Ovary (tissue), 7 donors: ENCODE measurements at regions not wholly inside any gene's neighbourhood (a gene's known extent, or its start where the extent isn't known, plus 50 kb on each side); places are given as distances from the start of the nearest gene placed in this dataset.

ENCODE experiments used
- DNase-seq, 5 donors: peaks; one replicate each; pipeline ENCODE4 v3.0.0-alpha.2; 2019 to 2020
- H3K27ac ChIP-seq, 2 donors: fragments of 200-600 bp; one replicate each; pipeline versions ENCODE4 v1.5.1 to v1.8.0; 2019 to 2022
- H3K27me3 ChIP-seq: fragments of 200-600 bp; one replicate; pipeline ENCODE4 v1.8.0; 2022
- H3K36me3 ChIP-seq: fragments of 200-600 bp; sonication (generic); one replicate; pipeline ENCODE4 v1.5.1; 2019
- H3K4me1 ChIP-seq: one replicate; pipeline ENCODE4 v1.8.1; 2013; ENCODE audit warnings: mild to moderate bottlenecking, moderate library complexity; ENCODE audit not compliant: insufficient read depth
- H3K4me3 ChIP-seq: fragments of 200-600 bp; sonication (generic); one replicate; pipeline ENCODE4 v1.5.1; 2017
- H3K9me3 ChIP-seq, 2 donors: fragments of 200-600 bp in 1 of 2; sonication (generic) in 1 of 2; one replicate each; pipeline versions ENCODE4 v1.5.1 to v1.8.1; 2013 to 2019; ENCODE audit warnings: mild to moderate bottlenecking in 1 of 2, moderate library complexity in 1 of 2
- EP300 ChIP-seq: sonication (generic); formaldehyde crosslinking; IDR thresholded peaks from one replicate; pipeline ENCODE4 v1.6.1; 2017; ENCODE audit warnings: antibody characterized with exemption
- POLR2A ChIP-seq: fragments of 450-650 bp; IDR thresholded peaks from one replicate; pipeline ENCODE4 v1.6.1; 2017; ENCODE audit warnings: antibody characterized with exemption, mild to moderate bottlenecking, moderate library complexity
- WGBS, 3 donors: extraction: QIAGEN DNeasy Blood & Tissue Kit in 1 of 3; methylation state at CpG; one replicate each; pipeline versions ENCODE4 v1.1.5 to v1.1.7; 2013 to 2017; 5-methylcytosine and 5-hydroxymethylcytosine counted together
- intact Hi-C, 4 donors: fragments of 100-400 bp; cut with DNase I; formaldehyde crosslinking; loops; one replicate each; pipeline versions ENCODE4 v1.11.0 to v1.15.1; 2022 to 2023
- TF ChIP-seq, protein P1 (sequence below), 3 donors: fragments of 450-650 bp in 2 of 3; fragments of 200-600 bp in 1 of 3; IDR thresholded peaks; one replicate each; pipeline versions ENCODE4 v1.5.1 to v1.8.0; 2016 to 2022; ENCODE audit warnings: antibody characterized with exemption in 3 of 3, mild to moderate bottlenecking in 1 of 3
- donor health status: DM: no; HTN: no; CAD: no; lungs with moderate emphysema.
- donor health status: DM: no; HTN: no; CAD: no.
- donor health status: Bipolar disorder and iron deficiency.
- donor health status: DM: no; HTN: no; CAD: no.
- donor health status: DM: yes; HTN: yes; CAD: no.

DNA sequence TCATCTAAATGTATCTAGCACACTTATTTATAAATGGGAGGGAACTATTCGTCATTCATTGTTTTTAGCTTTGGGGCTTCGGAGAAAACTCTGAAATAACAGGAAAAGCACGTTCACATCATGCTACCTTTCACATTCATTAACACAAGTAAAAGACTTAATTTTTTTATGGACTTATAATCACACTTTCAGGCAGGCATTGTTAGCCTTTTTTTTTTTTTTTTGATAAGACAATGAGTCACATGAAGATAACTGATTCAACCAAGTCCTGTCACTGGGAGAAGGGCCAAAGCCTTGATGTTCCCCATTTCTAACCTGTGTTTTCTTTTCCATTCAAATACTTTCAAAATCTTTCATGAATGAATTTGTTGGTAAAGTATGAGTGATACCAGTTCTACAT lies 631.3 kb upstream of the CA10 start:
- Histone ChIP-seq H3K36me3 (no peaks in the 10 kb centered on the region), H3K27me3 (no peaks in the 10 kb centered on the region), H3K4me1 (no peaks in the 10 kb centered on the region), H3K9me3 (no peaks in the 10 kb centered on the region), H3K4me3 (no peak overlapping the region), H3K27ac (no peak overlapping the region)
- intact Hi-C loops: loop anchor here in 1 of 4 donors (5.0 kb wide), 1 partner anchor 453 kb away; no protein-coding TSS in a partner anchor
- TF ChIP-seq, protein P1, sequence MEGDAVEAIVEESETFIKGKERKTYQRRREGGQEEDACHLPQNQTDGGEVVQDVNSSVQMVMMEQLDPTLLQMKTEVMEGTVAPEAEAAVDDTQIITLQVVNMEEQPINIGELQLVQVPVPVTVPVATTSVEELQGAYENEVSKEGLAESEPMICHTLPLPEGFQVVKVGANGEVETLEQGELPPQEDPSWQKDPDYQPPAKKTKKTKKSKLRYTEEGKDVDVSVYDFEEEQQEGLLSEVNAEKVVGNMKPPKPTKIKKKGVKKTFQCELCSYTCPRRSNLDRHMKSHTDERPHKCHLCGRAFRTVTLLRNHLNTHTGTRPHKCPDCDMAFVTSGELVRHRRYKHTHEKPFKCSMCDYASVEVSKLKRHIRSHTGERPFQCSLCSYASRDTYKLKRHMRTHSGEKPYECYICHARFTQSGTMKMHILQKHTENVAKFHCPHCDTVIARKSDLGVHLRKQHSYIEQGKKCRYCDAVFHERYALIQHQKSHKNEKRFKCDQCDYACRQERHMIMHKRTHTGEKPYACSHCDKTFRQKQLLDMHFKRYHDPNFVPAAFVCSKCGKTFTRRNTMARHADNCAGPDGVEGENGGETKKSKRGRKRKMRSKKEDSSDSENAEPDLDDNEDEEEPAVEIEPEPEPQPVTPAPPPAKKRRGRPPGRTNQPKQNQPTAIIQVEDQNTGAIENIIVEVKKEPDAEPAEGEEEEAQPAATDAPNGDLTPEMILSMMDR (IDR thresholded peaks at IDR 0.05): no peak
- no peak for TF ChIP-seq EP300
- DNase-seq: no peak
- WGBS, 3 donors: 51 to 70% (median 56%) methylated on average over 3 of the region's 3 CpGs

DNA sequence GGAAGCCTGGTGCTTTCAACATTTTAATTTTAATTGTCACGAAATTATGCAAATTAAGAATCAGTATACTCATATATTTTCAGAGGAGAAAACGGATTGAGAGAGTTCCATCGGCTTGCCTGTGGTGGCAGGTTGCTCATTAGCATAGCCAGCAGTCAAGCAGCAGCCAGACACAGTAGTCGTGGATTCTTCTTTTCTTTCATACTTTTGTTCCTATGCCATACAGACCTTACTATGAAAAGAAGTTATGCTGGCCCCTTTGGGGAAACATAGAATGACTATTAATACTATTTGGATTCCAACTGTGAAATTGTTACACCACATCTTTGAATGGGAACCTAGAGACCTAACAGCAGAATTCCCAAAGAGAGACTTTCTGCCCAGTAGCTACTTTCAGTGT lies 617.7 kb upstream of the CA10 start:
- intact Hi-C loops: no loop called here

DNA sequence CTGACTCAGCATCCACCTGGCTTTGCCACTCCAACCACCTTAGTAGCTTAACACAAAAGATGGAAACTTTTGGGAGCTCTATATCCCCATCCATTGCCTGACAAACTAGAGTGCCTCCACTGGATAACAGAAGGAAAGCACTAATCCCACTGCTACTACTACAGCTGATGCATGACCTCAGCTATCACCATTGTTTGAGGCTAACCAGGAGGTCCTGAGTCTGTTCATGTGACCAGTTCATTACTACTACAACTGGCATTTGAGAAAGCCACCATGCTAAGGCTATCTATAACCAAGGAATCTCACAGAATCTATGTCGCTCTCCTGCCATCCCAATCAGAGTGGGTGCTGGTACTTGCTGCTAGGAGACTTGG lies 604.3 kb upstream of the CA10 start:
- intact Hi-C loops: no loop called here
- no peaks in the 10 kb centered on the region for H3K4me1 ChIP-seq
- H3K9me3 ChIP-seq: no peaks in the 10 kb centered on the region
- no peak overlapping the region for H3K4me3 ChIP-seq
- TF ChIP-seq EP300 (no peak), POLR2A (no peak)
- TF ChIP-seq, protein P1 (IDR thresholded peaks at IDR 0.05): no peak
- no peak for DNase-seq
- H3K27ac ChIP-seq: no peak overlapping the region
- H3K27me3 ChIP-seq: no peaks in the 10 kb centered on the region
- H3K36me3 ChIP-seq: no peaks in the 10 kb centered on the region
- WGBS, 3 donors: 90 to 100% (median 92%) methylated on average over 1 of the region's 1 CpG

More for the DNA sequence above, 617.7 kb upstream of the CA10 start:
- WGBS, 3 donors: 42 to 57% (median 47%) methylated on average over 4 of the region's 4 CpGs
- Histone ChIP-seq H3K4me3 (no peak overlapping the region), H3K4me1 (no peaks in the 10 kb centered on the region), H3K27me3 (no peaks in the 10 kb centered on the region), H3K36me3 (no peaks in the 10 kb centered on the region), H3K27ac (no peak overlapping the region), H3K9me3 (no peaks in the 10 kb centered on the region)
- DNase-seq: no peak
- no peak for TF ChIP-seq EP300

DNA sequence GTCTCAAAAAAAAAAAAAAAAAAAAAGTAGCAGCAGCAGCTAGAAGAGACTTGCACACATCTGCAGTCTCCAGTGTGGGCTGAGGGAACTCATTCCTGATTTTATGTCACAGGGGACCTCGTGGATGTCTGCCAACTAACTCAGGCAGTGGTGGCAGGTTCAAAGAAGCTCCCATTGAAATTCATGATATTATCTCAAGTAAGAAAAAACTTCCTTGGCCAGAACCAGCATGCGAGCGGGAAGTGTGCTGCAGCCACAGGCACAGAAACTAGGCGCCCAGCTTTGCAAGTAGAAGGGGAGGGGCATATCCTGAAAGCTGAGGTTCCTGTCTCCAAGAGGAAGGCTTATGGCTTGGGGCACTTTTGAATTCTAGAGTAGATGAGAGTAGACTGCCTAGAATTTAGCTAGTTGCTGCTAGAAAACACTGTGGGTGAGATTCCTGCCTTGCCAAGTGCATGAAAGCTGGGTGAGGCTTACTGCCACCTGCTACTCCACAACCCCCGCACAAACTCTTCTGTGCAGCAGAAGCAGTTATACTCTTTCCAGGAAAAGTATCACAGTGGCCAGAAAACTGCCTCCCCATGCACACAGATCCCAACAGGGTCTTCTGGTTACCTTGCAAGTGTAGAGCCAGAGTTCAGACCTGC lies 603.8 kb upstream of the CA10 start:
- Histone ChIP-seq H3K27ac (no peak overlapping the region), H3K36me3 (no peaks in the 10 kb centered on the region), H3K9me3 (no peaks in the 10 kb centered on the region), H3K27me3 (no peaks in the 10 kb centered on the region), H3K4me3 (no peak overlapping the region), H3K4me1 (no peaks in the 10 kb centered on the region)
- WGBS, 3 donors: 57 to 73% (median 67%) methylated on average over 5 of the region's 5 CpGs
- intact Hi-C loops: no loop called here
- TF ChIP-seq EP300 (no peak), POLR2A (no peak)
- TF ChIP-seq, protein P1 (IDR thresholded peaks at IDR 0.05): no peak
- DNase-seq: no peak

DNA sequence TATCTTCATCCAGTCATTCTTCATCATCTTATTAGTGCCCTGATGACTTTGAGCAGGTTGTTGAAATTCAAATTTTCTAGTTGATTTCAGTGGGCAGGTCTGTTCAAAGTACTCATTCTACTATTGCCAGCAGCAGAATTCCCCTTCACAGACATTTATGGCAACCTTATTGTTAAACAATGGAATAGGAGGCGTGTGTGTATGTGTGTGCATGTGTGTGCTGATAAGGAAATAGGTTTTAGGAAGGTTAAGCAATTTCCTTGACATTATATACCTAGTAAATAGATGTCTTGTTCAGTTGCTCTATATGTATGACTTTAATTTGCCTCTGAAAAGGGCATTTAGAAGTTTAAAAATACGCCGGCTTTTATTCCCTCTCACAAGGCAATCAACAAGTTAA lies 601.4 kb upstream of the CA10 start:
- Histone ChIP-seq H3K27me3 (no peaks in the 10 kb centered on the region), H3K36me3 (no peaks in the 10 kb centered on the region), H3K9me3 (no peaks in the 10 kb centered on the region), H3K27ac (no peak overlapping the region), H3K4me3 (no peak overlapping the region), H3K4me1 (no peaks in the 10 kb centered on the region)
- DNase-seq: no peak
- TF ChIP-seq POLR2A (no peak), EP300 (no peak)
- TF ChIP-seq, protein P1 (IDR thresholded peaks at IDR 0.05): no peak
- 89% methylated on average over 3 of the region's 3 CpGs for WGBS, 3 donors
- intact Hi-C loops: no loop called here
